ENCODE measurements at regions not wholly inside any gene's neighbourhood (a gene's known extent, or its start where the extent isn't known, plus 50 kb on each side); places are given as distances from the start of the nearest gene placed in this dataset.

GRCh38 chr11:121793916-121794315, 322.1 kb downstream of the BLID start:
- Histone ChIP-seq H3K79me1 (ENCODE audit: low read length) (no peaks in the 10 kb centered on the region), H2BK12ac (ENCODE audit: low read length) (no peak overlapping the region), H3K4me2 (ENCODE audit: low read length) (no peak overlapping the region), H2AK5ac (ENCODE audit: low read length) (no peak overlapping the region), H3K14ac (ENCODE audit: low read length) (no peak overlapping the region), H3K36me3 (ENCODE audit: control insufficient read depth in 1 of 2, insufficient read depth in 2 of 2, low read length in 2 of 2) (no peaks in the 10 kb centered on the region), H3K79me2 (ENCODE audit: control insufficient read depth, insufficient read depth, low read length, poor library complexity) (no peaks in the 10 kb centered on the region), H2BK5ac (ENCODE audit: low read depth, low read length, poor library complexity) (no peak overlapping the region), H3K4ac (ENCODE audit: low read depth, low read length) (no peak overlapping the region), H3K23ac (ENCODE audit: low read length) (no peak overlapping the region), H3K4me1 (ENCODE audit: control insufficient read depth in 1 of 2, insufficient read depth in 2 of 2, low read length in 2 of 2) (peaks cover 6 to 11% of the 10 kb centered on the region in 2 experiments), H3K9me3 (ENCODE audit: insufficient read depth, low read depth, low read length) (no peaks in the 10 kb centered on the region), H3K9ac (ENCODE audit: low read length) (no peak overlapping the region), H3K4me3 (ENCODE audit: low read depth, low read length) (no peak overlapping the region), H2AFZ (ENCODE audit: insufficient read depth, low read length, poor library complexity) (no peak overlapping the region), H4K12ac (ENCODE audit: low read depth, low read length) (no peak overlapping the region), H3K27ac (ENCODE audit: low read depth, low read length) (no peak overlapping the region), H4K8ac (ENCODE audit: low read depth, low read length) (no peak overlapping the region), H2BK120ac (ENCODE audit: insufficient read depth, low read length, poor library complexity) (no peak overlapping the region), H3K18ac (ENCODE audit: low read length) (no peak overlapping the region), H4K91ac (ENCODE audit: low read depth, low read length) (no peak overlapping the region), H3K27me3 (ENCODE audit: insufficient read depth, low read length) (no peaks in the 10 kb centered on the region)
- DNase-seq = no peak
- no CpG with 5 or more reads among the region's 6 CpGs for WGBS (ENCODE audit: extremely low coverage, insufficient coverage, insufficient read length)

DNA sequence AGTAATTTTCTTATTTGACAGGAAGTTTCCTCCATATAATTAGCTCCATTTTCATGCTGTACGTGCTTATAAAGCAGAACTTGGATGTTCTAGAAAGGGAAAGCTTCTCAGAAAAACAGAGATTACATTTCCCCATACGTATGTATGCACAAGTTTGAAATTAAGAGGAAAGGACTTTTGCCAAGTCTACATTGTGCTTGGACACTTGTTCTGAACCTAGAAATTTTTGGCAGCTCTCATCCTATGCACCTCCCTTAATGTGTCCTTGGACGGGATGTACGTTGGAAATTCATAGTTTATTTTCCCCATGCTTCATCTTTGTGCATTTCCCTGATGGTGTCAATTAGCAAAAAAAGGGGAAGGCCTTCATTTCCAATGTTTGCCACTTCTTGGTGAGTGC, 322.7 kb downstream of the BLID start:
- Histone ChIP-seq H3K9me3 (ENCODE audit: insufficient read depth, low read depth, low read length) (no peaks in the 10 kb centered on the region), H2BK5ac (ENCODE audit: low read depth, low read length, poor library complexity) (no peak overlapping the region), H3K4ac (ENCODE audit: low read depth, low read length) (no peak overlapping the region), H3K4me3 (ENCODE audit: low read depth, low read length) (no peak overlapping the region), H2BK12ac (ENCODE audit: low read length) (no peak overlapping the region), H4K12ac (ENCODE audit: low read depth, low read length) (no peak overlapping the region), H3K14ac (ENCODE audit: low read length) (no peak overlapping the region), H2AFZ (ENCODE audit: insufficient read depth, low read length, poor library complexity) (no peak overlapping the region), H3K23ac (ENCODE audit: low read length) (no peak overlapping the region), H2BK120ac (ENCODE audit: insufficient read depth, low read length, poor library complexity) (no peak overlapping the region), H3K27me3 (ENCODE audit: insufficient read depth, low read length) (no peaks in the 10 kb centered on the region), H3K18ac (ENCODE audit: low read length) (no peak overlapping the region), H4K91ac (ENCODE audit: low read depth, low read length) (no peak overlapping the region), H3K4me2 (ENCODE audit: low read length) (no peak overlapping the region), H4K8ac (ENCODE audit: low read depth, low read length) (no peak overlapping the region), H3K9ac (ENCODE audit: low read length) (no peak overlapping the region), H3K36me3 (ENCODE audit: control insufficient read depth in 1 of 2, insufficient read depth in 2 of 2, low read length in 2 of 2) (no peaks in the 10 kb centered on the region), H3K79me2 (ENCODE audit: control insufficient read depth, insufficient read depth, low read length, poor library complexity) (no peaks in the 10 kb centered on the region), H3K27ac (ENCODE audit: low read depth, low read length) (no peak overlapping the region), H3K79me1 (ENCODE audit: low read length) (no peaks in the 10 kb centered on the region), H2AK5ac (ENCODE audit: low read length) (no peak overlapping the region), H3K4me1 (ENCODE audit: control insufficient read depth in 1 of 2, insufficient read depth in 2 of 2, low read length in 2 of 2) (peaks cover 6 to 11% of the 10 kb centered on the region in 2 experiments)
- WGBS (ENCODE audit: extremely low coverage, insufficient coverage, insufficient read length) = no CpG with 5 or more reads among the region's 4 CpGs
- DNase-seq = no peak

DNA sequence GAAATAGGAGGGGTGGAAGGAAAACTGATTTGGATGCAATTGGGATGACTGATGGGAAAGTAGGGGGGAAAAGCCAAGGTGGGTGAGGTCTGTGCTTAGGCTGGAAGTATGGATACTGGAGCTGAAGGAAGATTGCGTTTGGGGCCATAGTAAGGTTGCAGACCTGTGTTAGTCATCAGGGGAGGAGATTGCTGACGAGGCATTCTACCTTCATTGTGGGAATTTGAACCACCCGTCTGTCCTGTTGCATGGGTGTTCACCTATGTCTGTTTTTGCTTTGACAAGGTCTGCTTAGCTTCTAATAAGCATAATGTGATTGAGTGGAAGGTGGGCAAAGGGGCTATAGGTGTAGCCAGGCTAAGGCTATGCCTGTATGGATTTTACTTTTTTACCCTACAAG, 323.8 kb downstream of the BLID start:
- Histone ChIP-seq H3K4me3 (ENCODE audit: low read depth, low read length) (no peak overlapping the region), H3K23ac (ENCODE audit: low read length) (no peak overlapping the region), H3K9ac (ENCODE audit: low read length) (no peak overlapping the region), H3K79me1 (ENCODE audit: low read length) (no peaks in the 10 kb centered on the region), H3K27ac (ENCODE audit: low read depth, low read length) (no peak overlapping the region), H2BK120ac (ENCODE audit: insufficient read depth, low read length, poor library complexity) (no peak overlapping the region), H3K4ac (ENCODE audit: low read depth, low read length) (no peak overlapping the region), H3K9me3 (ENCODE audit: insufficient read depth, low read depth, low read length) (no peaks in the 10 kb centered on the region), H3K27me3 (ENCODE audit: insufficient read depth, low read length) (no peaks in the 10 kb centered on the region), H2BK12ac (ENCODE audit: low read length) (no peak overlapping the region), H3K4me2 (ENCODE audit: low read length) (no peak overlapping the region), H3K36me3 (ENCODE audit: control insufficient read depth in 1 of 2, insufficient read depth in 2 of 2, low read length in 2 of 2) (no peaks in the 10 kb centered on the region), H4K12ac (ENCODE audit: low read depth, low read length) (no peak overlapping the region), H3K14ac (ENCODE audit: low read length) (no peak overlapping the region), H3K18ac (ENCODE audit: low read length) (no peak overlapping the region), H2AFZ (ENCODE audit: insufficient read depth, low read length, poor library complexity) (no peak overlapping the region), H2AK5ac (ENCODE audit: low read length) (no peak overlapping the region), H2BK5ac (ENCODE audit: low read depth, low read length, poor library complexity) (no peak overlapping the region), H3K4me1 (ENCODE audit: control insufficient read depth in 1 of 2, insufficient read depth in 2 of 2, low read length in 2 of 2) (peaks cover 6 to 11% of the 10 kb centered on the region in 2 experiments), H4K91ac (ENCODE audit: low read depth, low read length) (no peak overlapping the region), H4K8ac (ENCODE audit: low read depth, low read length) (no peak overlapping the region), H3K79me2 (ENCODE audit: control insufficient read depth, insufficient read depth, low read length, poor library complexity) (no peaks in the 10 kb centered on the region)
- DNase-seq = no peak
- no CpG with 5 or more reads among the region's 3 CpGs for WGBS (ENCODE audit: extremely low coverage, insufficient coverage, insufficient read length)

DNA sequence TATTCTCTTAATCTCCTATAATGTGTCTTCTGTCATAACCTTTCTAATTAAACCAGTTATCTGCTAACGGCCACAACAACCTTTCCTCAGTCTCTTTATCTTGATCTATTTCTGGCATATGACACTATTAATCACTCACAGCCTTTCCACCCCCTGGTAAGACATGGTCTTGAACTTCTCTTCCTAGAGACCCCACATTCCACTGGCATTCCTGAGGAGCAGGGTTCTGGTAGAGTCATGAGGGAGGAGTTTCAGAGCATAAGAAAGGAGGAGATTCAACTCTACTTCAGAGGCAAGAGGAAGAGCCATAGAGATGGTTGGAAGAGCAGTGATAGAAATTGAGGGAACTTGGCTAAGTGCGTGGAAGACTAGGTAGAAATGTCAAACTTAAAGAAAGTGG, 325.6 kb downstream of the BLID start:
- Histone ChIP-seq H3K23ac (ENCODE audit: low read length) (no peak overlapping the region), H3K4ac (ENCODE audit: low read depth, low read length) (no peak overlapping the region), H3K14ac (ENCODE audit: low read length) (no peak overlapping the region), H4K8ac (ENCODE audit: low read depth, low read length) (no peak overlapping the region), H3K18ac (ENCODE audit: low read length) (no peak overlapping the region), H3K36me3 (ENCODE audit: control insufficient read depth in 1 of 2, insufficient read depth in 2 of 2, low read length in 2 of 2) (no peaks in the 10 kb centered on the region), H4K12ac (ENCODE audit: low read depth, low read length) (no peak overlapping the region), H3K27me3 (ENCODE audit: insufficient read depth, low read length) (no peaks in the 10 kb centered on the region), H3K4me2 (ENCODE audit: low read length) (no peak overlapping the region), H2AFZ (ENCODE audit: insufficient read depth, low read length, poor library complexity) (no peak overlapping the region), H2AK5ac (ENCODE audit: low read length) (no peak overlapping the region), H3K27ac (ENCODE audit: low read depth, low read length) (no peak overlapping the region), H3K9me3 (ENCODE audit: insufficient read depth, low read depth, low read length) (no peaks in the 10 kb centered on the region), H3K79me1 (ENCODE audit: low read length) (no peaks in the 10 kb centered on the region), H3K9ac (ENCODE audit: low read length) (no peak overlapping the region), H3K4me1 (ENCODE audit: control insufficient read depth in 1 of 2, insufficient read depth in 2 of 2, low read length in 2 of 2) (peaks cover 6 to 11% of the 10 kb centered on the region in 2 experiments), H2BK12ac (ENCODE audit: low read length) (no peak overlapping the region), H2BK5ac (ENCODE audit: low read depth, low read length, poor library complexity) (no peak overlapping the region), H3K4me3 (ENCODE audit: low read depth, low read length) (no peak overlapping the region), H3K79me2 (ENCODE audit: control insufficient read depth, insufficient read depth, low read length, poor library complexity) (no peaks in the 10 kb centered on the region), H2BK120ac (ENCODE audit: insufficient read depth, low read length, poor library complexity) (no peak overlapping the region), H4K91ac (ENCODE audit: low read depth, low read length) (no peak overlapping the region)
- WGBS (ENCODE audit: extremely low coverage, insufficient coverage, insufficient read length) = no CpG with 5 or more reads among the region's 2 CpGs
- no peak for DNase-seq
